IMR-90 (cell line): ENCODE measurements at regions not wholly inside any gene's neighbourhood (a gene's known extent, or its start where the extent isn't known, plus 50 kb on each side); places are given as distances from the start of the nearest gene placed in this dataset.

ENCODE experiments used
- BHLHE40 ChIP-seq: fragments of 150-350 bp; IDR thresholded peaks from 2 replicates; pipeline ENCODE4 v1.6.1; 2016; ENCODE audit warnings: mild to moderate bottlenecking, low read depth, low read length
- CHD1 ChIP-seq: IDR thresholded peaks from 2 replicates; pipeline ENCODE4 v1.6.1; 2012; ENCODE audit warnings: low read depth, low read length, improper control_type of control experiment
- FOS ChIP-seq: fragments of 150-350 bp; IDR thresholded peaks from 2 replicates; pipeline ENCODE4 v1.6.1; 2016; ENCODE audit warnings: low read depth, low read length
- NFE2L2 ChIP-seq: fragments of 150-350 bp; IDR thresholded peaks from 2 replicates; pipeline ENCODE4 v1.6.1; 2016; ENCODE audit warnings: low read depth, mild to moderate bottlenecking, low read length
- POLR2A ChIP-seq: IDR thresholded peaks from 2 replicates; pipeline ENCODE4 v1.6.1; 2012; ENCODE audit warnings: mild to moderate bottlenecking, low read depth, low read length
- TF ChIP-seq, protein P1 (sequence below): conservative IDR thresholded peaks from 2 replicates; pipeline ENCODE4 v1.5.1; 2012; ENCODE audit warnings: mild to moderate bottlenecking, low read depth, low read length, improper control_type of control experiment
- TF ChIP-seq, protein P2 (sequence below): fragments of 150-350 bp; IDR thresholded peaks from 2 replicates; pipeline ENCODE4 v1.6.1; 2016; ENCODE audit warnings: low read depth, mild to moderate bottlenecking, low read length, moderate library complexity, borderline replicate concordance
- TF ChIP-seq, protein P3 (sequence below): fragments of 150-350 bp; IDR thresholded peaks from 2 replicates; pipeline ENCODE4 v1.6.1; 2017; ENCODE audit warnings: mild to moderate bottlenecking, antibody characterized with exemption, low read length, low read depth

DNA sequence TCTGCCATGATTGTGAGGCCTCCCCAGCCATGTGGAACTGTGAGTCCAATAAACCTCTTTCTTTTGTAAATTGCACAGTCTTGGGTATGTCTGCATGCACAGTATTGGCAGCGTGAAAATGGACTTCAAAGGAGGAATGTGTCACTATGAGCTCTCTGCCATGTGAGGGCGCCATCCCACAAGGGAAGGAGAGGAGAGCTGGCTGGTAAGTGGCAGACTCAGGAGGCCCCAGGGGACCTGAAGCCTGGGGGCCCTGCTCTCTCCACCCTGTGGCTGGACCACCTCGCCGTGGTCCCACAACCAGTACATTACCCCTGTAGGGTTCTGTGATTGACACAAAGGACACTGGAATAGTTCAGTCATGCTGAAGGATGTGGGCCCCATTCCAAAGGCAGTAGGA is 122.1 kb downstream of the RPIA start:
- TF ChIP-seq BHLHE40 (no peak), POLR2A (no peak), NFE2L2 (no peak), FOS (no peak), CHD1 (no peak)
- TF ChIP-seq, protein P1, sequence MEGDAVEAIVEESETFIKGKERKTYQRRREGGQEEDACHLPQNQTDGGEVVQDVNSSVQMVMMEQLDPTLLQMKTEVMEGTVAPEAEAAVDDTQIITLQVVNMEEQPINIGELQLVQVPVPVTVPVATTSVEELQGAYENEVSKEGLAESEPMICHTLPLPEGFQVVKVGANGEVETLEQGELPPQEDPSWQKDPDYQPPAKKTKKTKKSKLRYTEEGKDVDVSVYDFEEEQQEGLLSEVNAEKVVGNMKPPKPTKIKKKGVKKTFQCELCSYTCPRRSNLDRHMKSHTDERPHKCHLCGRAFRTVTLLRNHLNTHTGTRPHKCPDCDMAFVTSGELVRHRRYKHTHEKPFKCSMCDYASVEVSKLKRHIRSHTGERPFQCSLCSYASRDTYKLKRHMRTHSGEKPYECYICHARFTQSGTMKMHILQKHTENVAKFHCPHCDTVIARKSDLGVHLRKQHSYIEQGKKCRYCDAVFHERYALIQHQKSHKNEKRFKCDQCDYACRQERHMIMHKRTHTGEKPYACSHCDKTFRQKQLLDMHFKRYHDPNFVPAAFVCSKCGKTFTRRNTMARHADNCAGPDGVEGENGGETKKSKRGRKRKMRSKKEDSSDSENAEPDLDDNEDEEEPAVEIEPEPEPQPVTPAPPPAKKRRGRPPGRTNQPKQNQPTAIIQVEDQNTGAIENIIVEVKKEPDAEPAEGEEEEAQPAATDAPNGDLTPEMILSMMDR = no peak
- TF ChIP-seq, protein P2, sequence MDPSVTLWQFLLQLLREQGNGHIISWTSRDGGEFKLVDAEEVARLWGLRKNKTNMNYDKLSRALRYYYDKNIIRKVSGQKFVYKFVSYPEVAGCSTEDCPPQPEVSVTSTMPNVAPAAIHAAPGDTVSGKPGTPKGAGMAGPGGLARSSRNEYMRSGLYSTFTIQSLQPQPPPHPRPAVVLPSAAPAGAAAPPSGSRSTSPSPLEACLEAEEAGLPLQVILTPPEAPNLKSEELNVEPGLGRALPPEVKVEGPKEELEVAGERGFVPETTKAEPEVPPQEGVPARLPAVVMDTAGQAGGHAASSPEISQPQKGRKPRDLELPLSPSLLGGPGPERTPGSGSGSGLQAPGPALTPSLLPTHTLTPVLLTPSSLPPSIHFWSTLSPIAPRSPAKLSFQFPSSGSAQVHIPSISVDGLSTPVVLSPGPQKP = no peak
- TF ChIP-seq, protein P3, sequence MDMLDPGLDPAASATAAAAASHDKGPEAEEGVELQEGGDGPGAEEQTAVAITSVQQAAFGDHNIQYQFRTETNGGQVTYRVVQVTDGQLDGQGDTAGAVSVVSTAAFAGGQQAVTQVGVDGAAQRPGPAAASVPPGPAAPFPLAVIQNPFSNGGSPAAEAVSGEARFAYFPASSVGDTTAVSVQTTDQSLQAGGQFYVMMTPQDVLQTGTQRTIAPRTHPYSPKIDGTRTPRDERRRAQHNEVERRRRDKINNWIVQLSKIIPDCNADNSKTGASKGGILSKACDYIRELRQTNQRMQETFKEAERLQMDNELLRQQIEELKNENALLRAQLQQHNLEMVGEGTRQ = no peak
